IMR-90 (cell line): ENCODE measurements at regions not wholly inside any gene's neighbourhood (a gene's known extent, or its start where the extent isn't known, plus 50 kb on each side); places are given as distances from the start of the nearest gene placed in this dataset.

Source experiments
- ATAC-seq: fragments of 200-7000 bp; cut with Tn5 transposase; 2 replicates; pipeline ENCODE4 v1.9.1; 2020; ENCODE audit warnings: low read depth, mild to moderate bottlenecking, moderate library complexity
- BruUV-seq: library from RNA; stranded (reverse); fragments of 400-500 nt; replicated peaks from 2 replicates; lab custom pipeline; 2021; lab: Mats Ljungman, UMichigan
- CTCF ChIA-PET: fragments of 300-600 bp; formaldehyde crosslinking; extraction: SDS; loops from one replicate; lab custom pipeline; 2021; ENCODE audit warnings: antibody characterized with exemption; lab: Yijun Ruan, JAX
- POLR2A ChIA-PET: fragments of 300-600 bp; sonication (Branson Sonifier 250); formaldehyde crosslinking; loops from one replicate; lab custom pipeline; 2022; ENCODE audit warnings: antibody characterized with exemption; ENCODE audit not compliant: unreplicated experiment; lab: Charles Lee
- DNase-seq: peaks from one replicate; pipeline ENCODE4 v3.0.0; 2013
- H2AFZ ChIP-seq: replicated peaks from 2 replicates; pipeline ENCODE3; 2013; ENCODE audit warnings: low read length, mild to moderate bottlenecking; ENCODE audit not compliant: poor library complexity
- H2AK5ac ChIP-seq: 2 replicates; pipeline ENCODE4 v1.6.1; 2013; ENCODE audit warnings: low read depth, low read length, inconsistent platforms
- H2AK9ac ChIP-seq: replicated peaks from 2 replicates; pipeline ENCODE3; 2013; ENCODE audit warnings: mild to moderate bottlenecking, low read depth, low read length, moderate library complexity; ENCODE audit not compliant: poor library complexity
- H2BK120ac ChIP-seq: 2 replicates; pipeline ENCODE4 v1.6.1; 2013; ENCODE audit warnings: low read depth, low read length, inconsistent platforms
- H2BK15ac ChIP-seq: 3 replicates; pipeline ENCODE4 v1.6.1; 2013; ENCODE audit warnings: low read depth, low read length, inconsistent platforms
- H2BK20ac ChIP-seq: 2 replicates; pipeline ENCODE4 v1.6.1; 2013; ENCODE audit warnings: low read depth, mild to moderate bottlenecking, inconsistent platforms, low read length, moderate library complexity
- H2BK5ac ChIP-seq: 2 replicates; pipeline ENCODE4 v1.6.1; 2013; ENCODE audit warnings: mild to moderate bottlenecking, low read depth, low read length, inconsistent platforms; ENCODE audit not compliant: poor library complexity, severe bottlenecking
- H3K14ac ChIP-seq: replicated peaks from 2 replicates; pipeline ENCODE4 v1.6.1; 2013; ENCODE audit warnings: low read depth, low read length, inconsistent platforms
- H3K18ac ChIP-seq: 2 replicates; pipeline ENCODE4 v1.6.1; 2013; ENCODE audit warnings: low read depth, low read length, control low read depth
- H3K23ac ChIP-seq: 2 replicates; pipeline ENCODE4 v1.6.1; 2013; ENCODE audit warnings: low read depth, low read length, inconsistent platforms
- H3K27ac ChIP-seq: 2 replicates; pipeline ENCODE4 v1.5.1; 2013; ENCODE audit warnings: mild to moderate bottlenecking, control low read depth, low read length; ENCODE audit not compliant: insufficient read depth
- H3K27me3 ChIP-seq: 2 replicates; pipeline ENCODE4 v1.6.1; 2013; ENCODE audit warnings: low read length; ENCODE audit not compliant: control insufficient read depth, insufficient read depth
- H3K36me3 ChIP-seq: 2 replicates; pipeline ENCODE4 v1.6.1; 2013; ENCODE audit warnings: low read length, mixed read lengths; ENCODE audit not compliant: control insufficient read depth, insufficient read depth
- H3K4ac ChIP-seq: 2 replicates; pipeline ENCODE4 v1.6.1; 2013; ENCODE audit warnings: low read depth, low read length, inconsistent platforms
- H3K4me1 ChIP-seq: 2 replicates; pipeline ENCODE4 v1.6.1; 2013; ENCODE audit warnings: low read length, mixed read lengths; ENCODE audit not compliant: control insufficient read depth, insufficient read depth
- H3K4me2 ChIP-seq: 2 replicates; pipeline ENCODE4 v1.6.1; 2013; ENCODE audit warnings: low read depth, mild to moderate bottlenecking, control low read depth, low read length, moderate library complexity
- H3K4me3 ChIP-seq: 2 replicates; pipeline ENCODE4 v1.5.1; 2013; ENCODE audit warnings: low read depth, mild to moderate bottlenecking, control low read depth, low read length, moderate library complexity; ENCODE audit not compliant: insufficient read depth
- H3K56ac ChIP-seq: 2 replicates; pipeline ENCODE4 v1.6.1; 2013; ENCODE audit warnings: low read length, inconsistent platforms; ENCODE audit not compliant: insufficient read depth; ENCODE audit errors: extremely low read depth
- H3K79me1 ChIP-seq, 2 experiments: 2 replicates each; pipeline ENCODE4 v1.6.1; 2013; ENCODE audit warnings: low read length in 2 of 2, inconsistent platforms in 1 of 2, low read depth in 1 of 2
- H3K9ac ChIP-seq: 2 replicates; pipeline ENCODE4 v1.6.1; 2013; ENCODE audit warnings: low read depth, low read length, control low read depth
- H3K9me1 ChIP-seq: 2 replicates; pipeline ENCODE4 v1.6.1; 2013; ENCODE audit warnings: low read length, inconsistent platforms; ENCODE audit not compliant: insufficient read depth
- H3K9me3 ChIP-seq: 2 replicates; pipeline ENCODE4 v1.6.1; 2013; ENCODE audit warnings: low read length; ENCODE audit not compliant: control insufficient read depth, insufficient read depth
- H4K20me1 ChIP-seq: 2 replicates; pipeline ENCODE4 v1.6.1; 2013; ENCODE audit warnings: low read length, inconsistent platforms; ENCODE audit not compliant: insufficient read depth
- H4K5ac ChIP-seq: 2 replicates; pipeline ENCODE4 v1.6.1; 2013; ENCODE audit warnings: mild to moderate bottlenecking, low read depth, low read length, control low read depth
- H4K8ac ChIP-seq, 2 experiments: 2 replicates each; pipeline ENCODE4 v1.6.1; 2013; ENCODE audit warnings: low read depth in 2 of 2, low read length in 2 of 2, control low read depth in 1 of 2, inconsistent platforms in 1 of 2
- H4K91ac ChIP-seq: 2 replicates; pipeline ENCODE4 v1.6.1; 2013; ENCODE audit warnings: low read depth, low read length, inconsistent platforms; ENCODE audit not compliant: insufficient read depth
- BHLHE40 ChIP-seq: fragments of 150-350 bp; IDR thresholded peaks from 2 replicates; pipeline ENCODE4 v1.6.1; 2016; ENCODE audit warnings: mild to moderate bottlenecking, low read depth, low read length
- CEBPB ChIP-seq: IDR thresholded peaks from 2 replicates; pipeline ENCODE4 v1.6.1; 2012; ENCODE audit warnings: low read depth, low read length, improper control_type of control experiment
- CHD1 ChIP-seq: IDR thresholded peaks from 2 replicates; pipeline ENCODE4 v1.6.1; 2012; ENCODE audit warnings: low read depth, low read length, improper control_type of control experiment
- CTCF ChIP-seq: conservative IDR thresholded peaks from 2 replicates; pipeline ENCODE4 v1.5.1; 2012; ENCODE audit warnings: mild to moderate bottlenecking, low read depth, low read length, improper control_type of control experiment
- FOS ChIP-seq: fragments of 150-350 bp; IDR thresholded peaks from 2 replicates; pipeline ENCODE4 v1.6.1; 2016; ENCODE audit warnings: low read depth, low read length
- MAFK ChIP-seq: IDR thresholded peaks from 2 replicates; pipeline ENCODE4 v1.6.1; 2012; ENCODE audit warnings: low read depth, low read length, improper control_type of control experiment
- MXI1 ChIP-seq: IDR thresholded peaks from 2 replicates; pipeline ENCODE4 v1.6.1; 2012; ENCODE audit warnings: low read depth, mild to moderate bottlenecking, low read length, moderate library complexity, borderline replicate concordance
- NFE2L2 ChIP-seq: fragments of 150-350 bp; IDR thresholded peaks from 2 replicates; pipeline ENCODE4 v1.6.1; 2016; ENCODE audit warnings: low read depth, mild to moderate bottlenecking, low read length
- POLR2A ChIP-seq: IDR thresholded peaks from 2 replicates; pipeline ENCODE4 v1.6.1; 2012; ENCODE audit warnings: mild to moderate bottlenecking, low read depth, low read length
- RCOR1 ChIP-seq: IDR thresholded peaks from 2 replicates; pipeline ENCODE4 v1.6.1; 2012; ENCODE audit warnings: mild to moderate bottlenecking, low read length, improper control_type of control experiment; ENCODE audit not compliant: insufficient replicate concordance
- RFX5 ChIP-seq: IDR thresholded peaks from 2 replicates; pipeline ENCODE4 v1.8.0; 2012; ENCODE audit warnings: low read depth, mild to moderate bottlenecking, low read length, moderate library complexity
- SMC3 ChIP-seq: fragments of 150-350 bp; IDR thresholded peaks from 2 replicates; pipeline ENCODE4 v1.6.1; 2016; ENCODE audit warnings: low read depth, mild to moderate bottlenecking, antibody characterized with exemption, low read length, moderate library complexity
- USF2 ChIP-seq: fragments of 150-350 bp; IDR thresholded peaks from 2 replicates; pipeline ENCODE4 v1.6.1; 2017; ENCODE audit warnings: mild to moderate bottlenecking, antibody characterized with exemption, low read length, low read depth
- WGBS, 2 experiments: methylation state at CpG; one replicate each; pipeline versions ENCODE4 v1.1.5 to v1.1.7; 2013; ENCODE audit warnings: missing lambda C conversion rate in 2 of 2; ENCODE audit not compliant: insufficient read length in 1 of 2; ENCODE audit errors: extremely low coverage in 2 of 2; 5-methylcytosine and 5-hydroxymethylcytosine counted together
- dilution Hi-C: fragments of 300-500 bp; cut with HindIII; formaldehyde crosslinking; loops from one replicate; pipeline ENCODE4 v1.14.3; 2018; ENCODE audit warnings: low sequenced_read_pairs; ENCODE audit not compliant: unreplicated experiment
- in situ Hi-C: fragments of 300-500 bp; cut with MboI; formaldehyde crosslinking; loops from 3 replicates; pipeline ENCODE4 v1.14.3; 2019; ENCODE audit warnings: low sequenced_read_pairs, inconsistent platforms, mixed read lengths
- intact Hi-C: fragments of 100-400 bp; cut with micrococcal nuclease; formaldehyde crosslinking; loops from 2 replicates; pipeline ENCODE4 v1.10.0; 2022
- TF ChIP-seq, protein P1 (sequence below): fragments of 150-350 bp; IDR thresholded peaks from 2 replicates; pipeline ENCODE4 v1.6.1; 2016; ENCODE audit warnings: low read depth, mild to moderate bottlenecking, low read length, moderate library complexity, borderline replicate concordance

GRCh38 chr2:226220511-226220910, 579.1 kb downstream of the IRS1 start:
- H4K91ac ChIP-seq = no peak overlapping the region
- H2AK9ac ChIP-seq = no peak overlapping the region
- intact Hi-C loops (loop anchor here (10.0 kb wide), 1 partner anchor 504 kb away; no protein-coding TSS in a partner anchor), dilution Hi-C loops (no loop called here), in situ Hi-C loops (no loop called here)
- no CpG with 5 or more reads among the region's 3 CpGs for WGBS, 2 experiments
- no peaks in the 10 kb centered on the region for H4K20me1 ChIP-seq
- no peak overlapping the region for H3K4ac ChIP-seq
- no peaks in the 10 kb centered on the region for H3K36me3 ChIP-seq
- H4K8ac ChIP-seq = no peak overlapping the region; a peak in 1 of 4 replicates
- CTCF ChIA-PET = no interaction called here
- H2BK120ac ChIP-seq = no peak overlapping the region
- TF ChIP-seq CEBPB = no peak
- no peak for TF ChIP-seq FOS
- TF ChIP-seq NFE2L2 = no peak
- no peak for TF ChIP-seq CTCF
- no peak for TF ChIP-seq CHD1
- TF ChIP-seq SMC3 = no peak
- TF ChIP-seq, protein P1, sequence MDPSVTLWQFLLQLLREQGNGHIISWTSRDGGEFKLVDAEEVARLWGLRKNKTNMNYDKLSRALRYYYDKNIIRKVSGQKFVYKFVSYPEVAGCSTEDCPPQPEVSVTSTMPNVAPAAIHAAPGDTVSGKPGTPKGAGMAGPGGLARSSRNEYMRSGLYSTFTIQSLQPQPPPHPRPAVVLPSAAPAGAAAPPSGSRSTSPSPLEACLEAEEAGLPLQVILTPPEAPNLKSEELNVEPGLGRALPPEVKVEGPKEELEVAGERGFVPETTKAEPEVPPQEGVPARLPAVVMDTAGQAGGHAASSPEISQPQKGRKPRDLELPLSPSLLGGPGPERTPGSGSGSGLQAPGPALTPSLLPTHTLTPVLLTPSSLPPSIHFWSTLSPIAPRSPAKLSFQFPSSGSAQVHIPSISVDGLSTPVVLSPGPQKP = no peak
- no peak for TF ChIP-seq BHLHE40
- no peak for TF ChIP-seq MAFK
- no peak for TF ChIP-seq RCOR1
- no peak for TF ChIP-seq POLR2A
- TF ChIP-seq MXI1 = no peak
- TF ChIP-seq RFX5 = no peak
- no peak for TF ChIP-seq USF2
- no peaks in the 10 kb centered on the region for H3K9me1 ChIP-seq
- H3K14ac ChIP-seq = no peak overlapping the region
- no TSS peak for BruUV-seq
- H2AK5ac ChIP-seq = no peak overlapping the region
- peak overlapping the region; percentile 63; the same call in 1 of the 2 replicates for H3K18ac ChIP-seq
- no peak overlapping the region for H3K4me3 ChIP-seq
- H2AFZ ChIP-seq = no peak overlapping the region
- DNase-seq = peak; percentile 9
- peaks cover 0 to 4% of the 10 kb centered on the region in 2 experiments; a peak in 1 of 4 replicates for H3K79me1 ChIP-seq
- no peaks in the 10 kb centered on the region for H3K9me3 ChIP-seq
- no peaks in the 10 kb centered on the region; the same call in 1 of the 2 replicates for H3K4me1 ChIP-seq
- H3K9ac ChIP-seq = no peak overlapping the region
- H3K27me3 ChIP-seq = no peaks in the 10 kb centered on the region
- ATAC-seq = no peak
- H4K5ac ChIP-seq = no peak overlapping the region; the same call in 1 of the 2 replicates
- H2BK20ac ChIP-seq = peak overlapping the region; percentile 29; the same call in 1 of the 2 replicates
- H3K56ac ChIP-seq = no peak overlapping the region
- H3K27ac ChIP-seq = no peak overlapping the region
- POLR2A ChIA-PET = no interaction called here
- 0 out of 3 replicates have a peak overlapping the region, but pooled peaks have one; percentile 1 for H2BK15ac ChIP-seq
- no peak overlapping the region for H3K23ac ChIP-seq
- H3K4me2 ChIP-seq = no peak overlapping the region
- peak overlapping the region; percentile 43 for H2BK5ac ChIP-seq
